ENCODE measurements at regions not wholly inside any gene's neighbourhood (a gene's known extent, or its start where the extent isn't known, plus 50 kb on each side); places are given as distances from the start of the nearest gene placed in this dataset.

- no peaks in the 10 kb centered on the region for H3K27me3 ChIP-seq (replicated peaks; ENCODE audit: control insufficient read depth, insufficient read depth, low read length, poor library complexity, severe bottlenecking)
- H3K4me3 ChIP-seq (ENCODE audit: insufficient read depth, low read depth, low read length, poor library complexity, severe bottlenecking): no peak overlapping the region
- DNase-seq: no peak
- no peaks in the 10 kb centered on the region for H3K9me3 ChIP-seq (ENCODE audit: control insufficient read depth, low read length)
- H3K4me1 ChIP-seq (ENCODE audit: control insufficient read depth, insufficient read depth, low read length, poor library complexity, severe bottlenecking): no peaks in the 10 kb centered on the region
- no peak overlapping the region for H3K27ac ChIP-seq (ENCODE audit: insufficient read depth, low read length, poor library complexity, severe bottlenecking)
- no peaks in the 10 kb centered on the region for H3K36me3 ChIP-seq (ENCODE audit: control insufficient read depth, insufficient read depth, low read length)
Measured at GRCh38 chr15:77810130-77810571, 177.4 kb upstream of the LINGO1 start.

GRCh38 chr15:77808581-77809177 is 176.0 kb upstream of the LINGO1 start:
- Histone ChIP-seq H3K9me3 (ENCODE audit: control insufficient read depth, low read length) (no peaks in the 10 kb centered on the region), H3K27me3 (replicated peaks; ENCODE audit: control insufficient read depth, insufficient read depth, low read length, poor library complexity, severe bottlenecking) (no peaks in the 10 kb centered on the region), H3K4me3 (ENCODE audit: insufficient read depth, low read depth, low read length, poor library complexity, severe bottlenecking) (no peak overlapping the region), H3K36me3 (ENCODE audit: control insufficient read depth, insufficient read depth, low read length) (no peaks in the 10 kb centered on the region), H3K4me1 (ENCODE audit: control insufficient read depth, insufficient read depth, low read length, poor library complexity, severe bottlenecking) (no peaks in the 10 kb centered on the region), H3K27ac (ENCODE audit: insufficient read depth, low read length, poor library complexity, severe bottlenecking) (no peak overlapping the region)
- no peak for DNase-seq

GRCh38 chr15:77808075-77808474 is 175.4 kb upstream of the LINGO1 start:
- DNase-seq: no peak
- Histone ChIP-seq H3K27me3 (replicated peaks; ENCODE audit: control insufficient read depth, insufficient read depth, low read length, poor library complexity, severe bottlenecking) (no peaks in the 10 kb centered on the region), H3K4me3 (ENCODE audit: insufficient read depth, low read depth, low read length, poor library complexity, severe bottlenecking) (no peak overlapping the region), H3K4me1 (ENCODE audit: control insufficient read depth, insufficient read depth, low read length, poor library complexity, severe bottlenecking) (no peaks in the 10 kb centered on the region), H3K27ac (ENCODE audit: insufficient read depth, low read length, poor library complexity, severe bottlenecking) (no peak overlapping the region), H3K36me3 (ENCODE audit: control insufficient read depth, insufficient read depth, low read length) (no peaks in the 10 kb centered on the region), H3K9me3 (ENCODE audit: control insufficient read depth, low read length) (no peaks in the 10 kb centered on the region)

DNA sequence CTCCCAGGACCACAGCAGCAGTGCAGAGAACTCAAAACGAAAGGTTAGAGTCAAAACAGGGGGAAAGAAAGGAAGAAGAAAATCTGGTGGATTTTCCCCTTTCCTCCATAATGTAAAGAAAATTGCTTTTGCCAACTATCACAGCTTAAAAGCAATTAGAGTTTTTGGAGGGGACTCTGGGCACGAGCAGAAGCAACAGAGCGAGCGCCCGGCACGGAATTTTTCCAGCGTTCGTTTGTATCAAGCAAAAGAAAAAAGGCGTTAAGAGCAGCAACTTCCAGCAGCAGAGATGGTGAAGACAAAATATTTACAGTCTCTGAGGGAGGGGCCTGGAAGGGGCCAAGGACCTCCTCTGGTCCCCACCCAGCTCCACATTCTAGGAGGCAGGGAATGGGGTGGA is 174.9 kb upstream of the LINGO1 start:
- Histone ChIP-seq H3K4me3 (ENCODE audit: insufficient read depth, low read depth, low read length, poor library complexity, severe bottlenecking) (no peak overlapping the region), H3K36me3 (ENCODE audit: control insufficient read depth, insufficient read depth, low read length) (no peaks in the 10 kb centered on the region), H3K27ac (ENCODE audit: insufficient read depth, low read length, poor library complexity, severe bottlenecking) (no peak overlapping the region), H3K9me3 (ENCODE audit: control insufficient read depth, low read length) (no peaks in the 10 kb centered on the region), H3K27me3 (replicated peaks; ENCODE audit: control insufficient read depth, insufficient read depth, low read length, poor library complexity, severe bottlenecking) (no peaks in the 10 kb centered on the region), H3K4me1 (ENCODE audit: control insufficient read depth, insufficient read depth, low read length, poor library complexity, severe bottlenecking) (no peaks in the 10 kb centered on the region)
- no peak for DNase-seq

DNA sequence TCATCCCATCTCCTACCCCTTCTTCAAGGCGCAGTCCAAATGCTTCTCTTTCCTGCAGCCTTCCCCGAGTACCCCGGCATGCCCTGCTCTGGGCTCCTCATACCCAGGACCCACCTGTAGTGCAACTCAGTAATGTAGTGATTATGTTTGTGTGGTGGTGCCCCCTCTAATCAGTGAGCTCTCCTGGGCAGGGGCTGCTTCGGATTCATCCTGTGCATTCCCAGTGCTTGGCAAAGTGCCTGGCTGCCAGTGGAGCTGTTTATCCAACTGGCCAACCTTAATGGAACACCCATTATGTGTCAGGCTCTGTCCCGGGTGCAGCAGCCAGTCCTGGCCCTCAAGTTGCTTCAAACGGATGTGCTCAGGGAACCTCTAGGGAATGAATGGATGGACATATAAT is 174.4 kb upstream of the LINGO1 start:
- Histone ChIP-seq H3K9me3 (ENCODE audit: control insufficient read depth, low read length) (no peaks in the 10 kb centered on the region), H3K36me3 (ENCODE audit: control insufficient read depth, insufficient read depth, low read length) (no peaks in the 10 kb centered on the region), H3K4me1 (ENCODE audit: control insufficient read depth, insufficient read depth, low read length, poor library complexity, severe bottlenecking) (no peaks in the 10 kb centered on the region), H3K27ac (ENCODE audit: insufficient read depth, low read length, poor library complexity, severe bottlenecking) (no peak overlapping the region), H3K4me3 (ENCODE audit: insufficient read depth, low read depth, low read length, poor library complexity, severe bottlenecking) (no peak overlapping the region), H3K27me3 (replicated peaks; ENCODE audit: control insufficient read depth, insufficient read depth, low read length, poor library complexity, severe bottlenecking) (no peaks in the 10 kb centered on the region)
- no peak for DNase-seq

DNA sequence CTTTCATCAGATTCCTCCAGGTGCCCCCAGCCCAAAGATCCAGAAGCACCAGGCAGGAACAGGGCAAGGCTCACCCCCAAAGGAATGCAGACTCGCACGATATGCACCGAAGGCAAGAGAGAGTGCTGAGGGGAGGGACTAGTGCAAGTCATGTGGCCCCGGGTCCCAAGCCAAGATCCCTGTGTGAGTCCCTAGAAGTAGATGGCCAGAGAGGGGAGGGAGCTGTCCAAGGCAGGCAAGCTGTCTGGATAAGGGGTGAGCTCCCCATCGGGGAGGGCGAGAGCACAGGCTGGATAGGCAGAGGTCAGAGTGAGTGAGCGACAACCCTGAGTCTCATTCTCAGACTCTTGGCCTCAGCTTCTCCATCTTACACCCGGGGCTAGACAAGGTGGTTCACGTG is 171.5 kb upstream of the LINGO1 start:
- H3K4me1 ChIP-seq (ENCODE audit: control insufficient read depth, insufficient read depth, low read length, poor library complexity, severe bottlenecking): no peaks in the 10 kb centered on the region
- no peak overlapping the region for H3K4me3 ChIP-seq (ENCODE audit: insufficient read depth, low read depth, low read length, poor library complexity, severe bottlenecking)
- H3K9me3 ChIP-seq (ENCODE audit: control insufficient read depth, low read length): no peaks in the 10 kb centered on the region

GRCh38 chr15:77803487-77803886 is 170.8 kb upstream of the LINGO1 start:
- Histone ChIP-seq H3K36me3 (ENCODE audit: control insufficient read depth, insufficient read depth, low read length) (no peaks in the 10 kb centered on the region), H3K9me3 (ENCODE audit: control insufficient read depth, low read length) (no peaks in the 10 kb centered on the region), H3K4me3 (ENCODE audit: insufficient read depth, low read depth, low read length, poor library complexity, severe bottlenecking) (no peak overlapping the region), H3K27me3 (replicated peaks; ENCODE audit: control insufficient read depth, insufficient read depth, low read length, poor library complexity, severe bottlenecking) (no peaks in the 10 kb centered on the region), H3K4me1 (ENCODE audit: control insufficient read depth, insufficient read depth, low read length, poor library complexity, severe bottlenecking) (no peaks in the 10 kb centered on the region), H3K27ac (ENCODE audit: insufficient read depth, low read length, poor library complexity, severe bottlenecking) (no peak overlapping the region)
- DNase-seq: no peak

More for the DNA sequence above, 171.5 kb upstream of the LINGO1 start:
- Histone ChIP-seq H3K27ac (ENCODE audit: insufficient read depth, low read length, poor library complexity, severe bottlenecking) (no peak overlapping the region), H3K36me3 (ENCODE audit: control insufficient read depth, insufficient read depth, low read length) (no peaks in the 10 kb centered on the region), H3K27me3 (replicated peaks; ENCODE audit: control insufficient read depth, insufficient read depth, low read length, poor library complexity, severe bottlenecking) (no peaks in the 10 kb centered on the region)
- no peak for DNase-seq

DNA sequence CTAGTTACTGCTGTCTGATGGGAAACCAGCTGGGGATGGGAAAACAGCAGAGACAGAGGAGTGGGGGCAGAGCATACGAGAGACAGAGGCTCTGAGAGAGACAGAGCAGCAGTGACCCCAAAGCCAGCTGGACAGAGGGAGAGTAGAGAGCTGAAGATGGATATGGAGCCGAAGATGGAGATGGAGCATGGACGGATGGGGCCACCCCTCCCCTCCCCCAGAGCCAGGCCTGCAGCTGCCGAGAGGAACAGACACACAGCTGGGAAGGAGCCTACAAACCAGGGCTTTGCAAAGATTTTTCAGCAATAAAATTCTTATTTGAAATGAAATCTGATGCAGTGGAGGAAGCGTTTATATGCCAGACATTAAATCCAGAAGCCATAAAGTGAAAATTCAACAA is 167.6 kb upstream of the LINGO1 start:
- H3K36me3 ChIP-seq (ENCODE audit: control insufficient read depth, insufficient read depth, low read length): no peaks in the 10 kb centered on the region
- no peaks in the 10 kb centered on the region for H3K4me1 ChIP-seq (ENCODE audit: control insufficient read depth, insufficient read depth, low read length, poor library complexity, severe bottlenecking)
- no peaks in the 10 kb centered on the region for H3K9me3 ChIP-seq (ENCODE audit: control insufficient read depth, low read length)
- no peak overlapping the region for H3K27ac ChIP-seq (ENCODE audit: insufficient read depth, low read length, poor library complexity, severe bottlenecking)
- no peak for DNase-seq
- H3K27me3 ChIP-seq (replicated peaks; ENCODE audit: control insufficient read depth, insufficient read depth, low read length, poor library complexity, severe bottlenecking): no peaks in the 10 kb centered on the region
- H3K4me3 ChIP-seq (ENCODE audit: insufficient read depth, low read depth, low read length, poor library complexity, severe bottlenecking): no peak overlapping the region

DNA sequence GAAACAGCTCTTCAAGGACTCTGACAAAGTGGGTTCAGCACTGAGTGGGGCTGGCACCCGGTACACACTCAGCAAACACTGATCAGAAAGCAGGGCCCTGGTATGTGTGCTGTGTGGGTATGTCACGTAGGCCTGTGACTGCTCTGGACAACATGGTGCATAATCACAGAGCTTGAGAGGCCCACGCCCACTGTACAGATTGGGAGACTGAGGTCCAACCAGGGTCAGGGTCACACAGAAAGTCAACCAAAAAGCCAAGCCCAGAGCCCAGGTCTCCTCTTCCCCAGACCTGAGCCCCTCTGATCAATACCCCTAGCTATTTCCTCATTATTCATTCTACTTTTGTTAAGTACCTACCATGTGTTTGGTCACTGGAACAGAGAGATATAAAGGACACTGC is 166.1 kb upstream of the LINGO1 start:
- no peaks in the 10 kb centered on the region for H3K9me3 ChIP-seq (ENCODE audit: control insufficient read depth, low read length)

GRCh38 chr15:77798151-77798835 is 165.6 kb upstream of the LINGO1 start:
- Histone ChIP-seq H3K27me3 (replicated peaks; ENCODE audit: control insufficient read depth, insufficient read depth, low read length, poor library complexity, severe bottlenecking) (no peaks in the 10 kb centered on the region), H3K36me3 (ENCODE audit: control insufficient read depth, insufficient read depth, low read length) (no peaks in the 10 kb centered on the region), H3K27ac (ENCODE audit: insufficient read depth, low read length, poor library complexity, severe bottlenecking) (no peak overlapping the region), H3K9me3 (ENCODE audit: control insufficient read depth, low read length) (no peaks in the 10 kb centered on the region), H3K4me3 (ENCODE audit: insufficient read depth, low read depth, low read length, poor library complexity, severe bottlenecking) (no peak overlapping the region), H3K4me1 (ENCODE audit: control insufficient read depth, insufficient read depth, low read length, poor library complexity, severe bottlenecking) (no peaks in the 10 kb centered on the region)
- no peak for DNase-seq

More for the DNA sequence above, 166.1 kb upstream of the LINGO1 start:
- Histone ChIP-seq H3K36me3 (ENCODE audit: control insufficient read depth, insufficient read depth, low read length) (no peaks in the 10 kb centered on the region), H3K27me3 (replicated peaks; ENCODE audit: control insufficient read depth, insufficient read depth, low read length, poor library complexity, severe bottlenecking) (no peaks in the 10 kb centered on the region), H3K4me3 (ENCODE audit: insufficient read depth, low read depth, low read length, poor library complexity, severe bottlenecking) (no peak overlapping the region), H3K4me1 (ENCODE audit: control insufficient read depth, insufficient read depth, low read length, poor library complexity, severe bottlenecking) (no peaks in the 10 kb centered on the region), H3K27ac (ENCODE audit: insufficient read depth, low read length, poor library complexity, severe bottlenecking) (no peak overlapping the region)
- no peak for DNase-seq
